Panc1 (cell line): ENCODE measurements at regions not wholly inside any gene's neighbourhood (a gene's known extent, or its start where the extent isn't known, plus 50 kb on each side); places are given as distances from the start of the nearest gene placed in this dataset.

ENCODE experiments used
- POLR2AphosphoS5 ChIP-seq: IDR thresholded peaks from 2 replicates; pipeline ENCODE4 v1.6.1; 2012; ENCODE audit warnings: mild to moderate bottlenecking, low read depth, low read length, moderate library complexity
- TF ChIP-seq, protein P1 (sequence below): fragments of 450-650 bp; IDR thresholded peaks from 2 replicates; pipeline ENCODE4 v1.5.1; 2017; ENCODE audit warnings: mild to moderate bottlenecking
- TF ChIP-seq, protein P2 (sequence below), 2 experiments: IDR thresholded peaks; 2 replicates each; pipeline ENCODE4 v1.6.1; 2011 to 2012; ENCODE audit warnings: low read depth in 2 of 2, control low read depth in 1 of 2, low read length in 1 of 2, mild to moderate bottlenecking in 1 of 2, moderate library complexity in 1 of 2; ENCODE audit not compliant: insufficient read depth in 1 of 2

DNA sequence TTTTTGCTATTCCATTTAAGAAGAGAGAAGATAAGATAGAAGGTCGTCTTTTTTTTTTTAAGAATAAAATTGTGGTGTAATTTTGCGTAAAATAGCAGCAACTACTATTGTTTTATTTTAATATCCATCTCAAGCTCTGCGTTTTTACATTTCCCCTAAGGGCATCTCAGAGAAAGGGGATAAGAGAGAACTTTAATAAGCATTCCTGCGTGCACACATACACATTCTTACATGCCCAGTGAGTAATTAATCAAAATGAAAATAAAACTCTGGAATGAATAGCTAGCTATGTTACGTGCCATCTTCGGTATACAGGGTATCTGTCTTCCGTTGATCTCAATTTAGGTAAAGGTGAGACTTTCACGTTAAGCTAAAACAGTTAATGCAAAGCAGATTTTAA is 200.3 kb upstream of the TENM3 start:
- no peak for TF ChIP-seq POLR2AphosphoS5
- TF ChIP-seq, protein P1, sequence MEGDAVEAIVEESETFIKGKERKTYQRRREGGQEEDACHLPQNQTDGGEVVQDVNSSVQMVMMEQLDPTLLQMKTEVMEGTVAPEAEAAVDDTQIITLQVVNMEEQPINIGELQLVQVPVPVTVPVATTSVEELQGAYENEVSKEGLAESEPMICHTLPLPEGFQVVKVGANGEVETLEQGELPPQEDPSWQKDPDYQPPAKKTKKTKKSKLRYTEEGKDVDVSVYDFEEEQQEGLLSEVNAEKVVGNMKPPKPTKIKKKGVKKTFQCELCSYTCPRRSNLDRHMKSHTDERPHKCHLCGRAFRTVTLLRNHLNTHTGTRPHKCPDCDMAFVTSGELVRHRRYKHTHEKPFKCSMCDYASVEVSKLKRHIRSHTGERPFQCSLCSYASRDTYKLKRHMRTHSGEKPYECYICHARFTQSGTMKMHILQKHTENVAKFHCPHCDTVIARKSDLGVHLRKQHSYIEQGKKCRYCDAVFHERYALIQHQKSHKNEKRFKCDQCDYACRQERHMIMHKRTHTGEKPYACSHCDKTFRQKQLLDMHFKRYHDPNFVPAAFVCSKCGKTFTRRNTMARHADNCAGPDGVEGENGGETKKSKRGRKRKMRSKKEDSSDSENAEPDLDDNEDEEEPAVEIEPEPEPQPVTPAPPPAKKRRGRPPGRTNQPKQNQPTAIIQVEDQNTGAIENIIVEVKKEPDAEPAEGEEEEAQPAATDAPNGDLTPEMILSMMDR = no peak
- TF ChIP-seq, protein P2, sequence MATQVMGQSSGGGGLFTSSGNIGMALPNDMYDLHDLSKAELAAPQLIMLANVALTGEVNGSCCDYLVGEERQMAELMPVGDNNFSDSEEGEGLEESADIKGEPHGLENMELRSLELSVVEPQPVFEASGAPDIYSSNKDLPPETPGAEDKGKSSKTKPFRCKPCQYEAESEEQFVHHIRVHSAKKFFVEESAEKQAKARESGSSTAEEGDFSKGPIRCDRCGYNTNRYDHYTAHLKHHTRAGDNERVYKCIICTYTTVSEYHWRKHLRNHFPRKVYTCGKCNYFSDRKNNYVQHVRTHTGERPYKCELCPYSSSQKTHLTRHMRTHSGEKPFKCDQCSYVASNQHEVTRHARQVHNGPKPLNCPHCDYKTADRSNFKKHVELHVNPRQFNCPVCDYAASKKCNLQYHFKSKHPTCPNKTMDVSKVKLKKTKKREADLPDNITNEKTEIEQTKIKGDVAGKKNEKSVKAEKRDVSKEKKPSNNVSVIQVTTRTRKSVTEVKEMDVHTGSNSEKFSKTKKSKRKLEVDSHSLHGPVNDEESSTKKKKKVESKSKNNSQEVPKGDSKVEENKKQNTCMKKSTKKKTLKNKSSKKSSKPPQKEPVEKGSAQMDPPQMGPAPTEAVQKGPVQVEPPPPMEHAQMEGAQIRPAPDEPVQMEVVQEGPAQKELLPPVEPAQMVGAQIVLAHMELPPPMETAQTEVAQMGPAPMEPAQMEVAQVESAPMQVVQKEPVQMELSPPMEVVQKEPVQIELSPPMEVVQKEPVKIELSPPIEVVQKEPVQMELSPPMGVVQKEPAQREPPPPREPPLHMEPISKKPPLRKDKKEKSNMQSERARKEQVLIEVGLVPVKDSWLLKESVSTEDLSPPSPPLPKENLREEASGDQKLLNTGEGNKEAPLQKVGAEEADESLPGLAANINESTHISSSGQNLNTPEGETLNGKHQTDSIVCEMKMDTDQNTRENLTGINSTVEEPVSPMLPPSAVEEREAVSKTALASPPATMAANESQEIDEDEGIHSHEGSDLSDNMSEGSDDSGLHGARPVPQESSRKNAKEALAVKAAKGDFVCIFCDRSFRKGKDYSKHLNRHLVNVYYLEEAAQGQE (IDR thresholded peaks at IDR 0.05; ENCODE audit: insufficient read depth in 1 of 2, low read depth in 2 of 2, low read length in 1 of 2) = no peak
